Astrocyte of the cerebellum (primary cell): ENCODE measurements at regions not wholly inside any gene's neighbourhood (a gene's known extent, or its start where the extent isn't known, plus 50 kb on each side); places are given as distances from the start of the nearest gene placed in this dataset.

Source experiments
- DNase-seq: peaks from one replicate; pipeline ENCODE4 v3.0.0-alpha.2; 2011; ENCODE audit warnings: low read depth
- H3K4me3 ChIP-seq: 2 replicates; pipeline ENCODE4 v1.5.1; 2011; ENCODE audit warnings: mild to moderate bottlenecking, low read depth, low read length, moderate library complexity
- CTCF ChIP-seq: IDR thresholded peaks from 2 replicates; pipeline ENCODE4 v1.5.1; 2012; ENCODE audit warnings: low read length, low read depth, moderate library complexity, mild to moderate bottlenecking; ENCODE audit errors: missing control alignments
- in situ Hi-C: cut with HindIII; loops from 2 replicates; pipeline ENCODE4 v1.10.0; 2017; ENCODE audit warnings: low sequenced_read_pairs

- DNase-seq: no peak
- in situ Hi-C loops: no loop called here
- no peak overlapping the region for H3K4me3 ChIP-seq
- no peak for TF ChIP-seq CTCF
Measured at GRCh38 chr3:84555629-84556028, 403.2 kb upstream of the CADM2 start.

- DNase-seq: no peak
- H3K4me3 ChIP-seq: no peak overlapping the region
- TF ChIP-seq CTCF: no peak
- in situ Hi-C loops: no loop called here
Measured at GRCh38 chr3:84566256-84566655, 392.5 kb upstream of the CADM2 start.

DNA sequence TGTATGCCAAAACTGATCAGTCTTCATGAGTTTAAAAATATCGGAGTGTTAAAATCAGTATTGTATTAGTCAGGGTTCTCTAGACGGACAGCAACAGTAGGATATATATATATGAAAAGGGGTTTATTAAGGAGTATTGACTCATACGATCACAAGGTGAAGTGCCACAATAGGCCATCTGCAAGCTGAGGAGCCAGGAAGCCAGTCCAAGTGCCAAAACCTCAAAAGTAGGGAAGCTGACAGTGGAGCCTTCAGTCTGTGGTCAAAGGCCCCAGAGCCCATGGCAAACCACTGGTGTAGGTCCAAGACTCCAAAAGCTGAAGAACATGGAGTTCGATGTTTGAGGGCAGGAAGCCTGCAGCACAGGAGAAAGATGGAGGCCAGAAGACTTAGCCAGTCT is 391.0 kb upstream of the CADM2 start:
- no peak overlapping the region for H3K4me3 ChIP-seq
- no peak for TF ChIP-seq CTCF
- in situ Hi-C loops: no loop called here
- no peak for DNase-seq

- in situ Hi-C loops: no loop called here
- TF ChIP-seq CTCF: no peak
- H3K4me3 ChIP-seq: no peak overlapping the region
- no peak for DNase-seq
Measured at GRCh38 chr3:84573962-84574361, 384.8 kb upstream of the CADM2 start.

DNA sequence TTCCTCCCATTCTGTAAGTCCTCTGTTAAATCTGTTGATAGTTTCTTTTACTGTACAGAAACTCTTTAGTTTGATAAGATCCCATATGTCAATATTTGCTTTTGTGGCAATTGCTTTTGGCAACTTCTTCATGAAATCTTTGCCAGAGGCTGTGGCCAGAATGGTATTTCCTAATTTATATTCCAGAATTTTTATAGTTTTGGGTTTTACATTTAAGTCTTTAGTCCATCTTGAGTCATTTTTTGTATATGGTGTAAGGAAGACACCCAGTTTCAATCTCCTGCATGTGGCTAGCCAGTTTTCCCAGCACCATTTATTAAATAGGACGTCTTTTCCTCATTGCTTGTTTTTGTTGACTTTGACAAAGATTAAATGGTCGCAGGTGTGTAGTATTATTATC is 372.4 kb upstream of the CADM2 start:
- in situ Hi-C loops: no loop called here
- H3K4me3 ChIP-seq: no peak overlapping the region
- TF ChIP-seq CTCF: no peak
- no peak for DNase-seq

- TF ChIP-seq CTCF: no peak
- no peak overlapping the region for H3K4me3 ChIP-seq
- no peak for DNase-seq
- in situ Hi-C loops: no loop called here
Measured at GRCh38 chr3:84600703-84601225, 358.0 kb upstream of the CADM2 start.

GRCh38 chr3:84601303-84601702 is 357.5 kb upstream of the CADM2 start:
- H3K4me3 ChIP-seq: no peak overlapping the region
- TF ChIP-seq CTCF: no peak
- in situ Hi-C loops: no loop called here
- DNase-seq: peak; percentile 26
